ENCODE measurements at regions not wholly inside any gene's neighbourhood (a gene's known extent, or its start where the extent isn't known, plus 50 kb on each side); places are given as distances from the start of the nearest gene placed in this dataset.

DNA sequence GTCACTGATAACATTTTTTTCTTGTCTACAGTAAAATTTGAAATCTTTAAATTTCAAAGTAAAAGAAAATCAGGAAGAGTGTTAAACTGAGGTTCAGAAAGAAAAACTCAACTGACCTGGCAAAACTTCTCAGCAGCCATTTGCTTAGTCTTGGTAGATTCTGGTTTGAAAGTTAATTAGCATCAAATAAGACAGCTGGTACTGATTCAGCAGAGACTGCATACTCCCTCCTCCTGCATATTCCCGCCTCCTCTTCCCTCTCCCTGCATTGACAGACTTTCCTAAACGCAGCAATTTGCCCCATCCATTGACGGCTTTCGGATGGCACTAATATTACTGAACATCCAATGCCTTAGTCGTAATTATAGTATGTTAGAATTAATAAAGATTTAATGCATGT lies 520.8 kb downstream of the FLRT2 start:
- DNase-seq (ENCODE audit: low read depth) (no peak), FAIRE-seq (no peak)
- TF ChIP-seq, protein P1, sequence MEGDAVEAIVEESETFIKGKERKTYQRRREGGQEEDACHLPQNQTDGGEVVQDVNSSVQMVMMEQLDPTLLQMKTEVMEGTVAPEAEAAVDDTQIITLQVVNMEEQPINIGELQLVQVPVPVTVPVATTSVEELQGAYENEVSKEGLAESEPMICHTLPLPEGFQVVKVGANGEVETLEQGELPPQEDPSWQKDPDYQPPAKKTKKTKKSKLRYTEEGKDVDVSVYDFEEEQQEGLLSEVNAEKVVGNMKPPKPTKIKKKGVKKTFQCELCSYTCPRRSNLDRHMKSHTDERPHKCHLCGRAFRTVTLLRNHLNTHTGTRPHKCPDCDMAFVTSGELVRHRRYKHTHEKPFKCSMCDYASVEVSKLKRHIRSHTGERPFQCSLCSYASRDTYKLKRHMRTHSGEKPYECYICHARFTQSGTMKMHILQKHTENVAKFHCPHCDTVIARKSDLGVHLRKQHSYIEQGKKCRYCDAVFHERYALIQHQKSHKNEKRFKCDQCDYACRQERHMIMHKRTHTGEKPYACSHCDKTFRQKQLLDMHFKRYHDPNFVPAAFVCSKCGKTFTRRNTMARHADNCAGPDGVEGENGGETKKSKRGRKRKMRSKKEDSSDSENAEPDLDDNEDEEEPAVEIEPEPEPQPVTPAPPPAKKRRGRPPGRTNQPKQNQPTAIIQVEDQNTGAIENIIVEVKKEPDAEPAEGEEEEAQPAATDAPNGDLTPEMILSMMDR (IDR thresholded peaks at IDR 0.05; ENCODE audit: insufficient read depth, low read depth, low read length) = no peak
- TF ChIP-seq EZH2 (IDR thresholded peaks at IDR 0.05; ENCODE audit: insufficient read depth, low read length) = no peak
- Mint-ChIP-seq H3K9me3 (ENCODE audit: unreplicated experiment) (peaks cover 8% of the 10 kb centered on the region), H3K4me1 (ENCODE audit: low read depth, unreplicated experiment) (no peaks in the 10 kb centered on the region), H3K27me3 (ENCODE audit: low read depth, unreplicated experiment) (no peaks in the 10 kb centered on the region), H3K4me3 (ENCODE audit: unreplicated experiment) (no peak overlapping the region), H3K27ac (ENCODE audit: unreplicated experiment) (no peak overlapping the region), H3K36me3 (ENCODE audit: low read depth, unreplicated experiment) (no peaks in the 10 kb centered on the region)
- H3K9ac ChIP-seq (ENCODE audit: low read length) = no peak overlapping the region
- H3K27ac ChIP-seq (ENCODE audit: low read depth, low read length) = no peak overlapping the region
- H3K79me2 ChIP-seq (ENCODE audit: insufficient read depth, low read length) = no peaks in the 10 kb centered on the region
- H3K4me2 ChIP-seq (ENCODE audit: low read length) = no peak overlapping the region
- H3K4me1 ChIP-seq (ENCODE audit: insufficient read depth, low read length) = no peaks in the 10 kb centered on the region
- no peaks in the 10 kb centered on the region for H4K20me1 ChIP-seq (ENCODE audit: insufficient read depth, low read length)
- no peaks in the 10 kb centered on the region for H3K9me3 ChIP-seq (ENCODE audit: insufficient read depth, low read depth, low read length)
- no peak overlapping the region for H2AFZ ChIP-seq (ENCODE audit: low read depth, low read length)
- no peak overlapping the region for H3K4me3 ChIP-seq (ENCODE audit: insufficient read depth, low read depth, low read length)
- H3K27me3 ChIP-seq (ENCODE audit: insufficient read depth, low read length) = no peaks in the 10 kb centered on the region
- H3K36me3 ChIP-seq (ENCODE audit: insufficient read depth, low read length) = no peaks in the 10 kb centered on the region

DNA sequence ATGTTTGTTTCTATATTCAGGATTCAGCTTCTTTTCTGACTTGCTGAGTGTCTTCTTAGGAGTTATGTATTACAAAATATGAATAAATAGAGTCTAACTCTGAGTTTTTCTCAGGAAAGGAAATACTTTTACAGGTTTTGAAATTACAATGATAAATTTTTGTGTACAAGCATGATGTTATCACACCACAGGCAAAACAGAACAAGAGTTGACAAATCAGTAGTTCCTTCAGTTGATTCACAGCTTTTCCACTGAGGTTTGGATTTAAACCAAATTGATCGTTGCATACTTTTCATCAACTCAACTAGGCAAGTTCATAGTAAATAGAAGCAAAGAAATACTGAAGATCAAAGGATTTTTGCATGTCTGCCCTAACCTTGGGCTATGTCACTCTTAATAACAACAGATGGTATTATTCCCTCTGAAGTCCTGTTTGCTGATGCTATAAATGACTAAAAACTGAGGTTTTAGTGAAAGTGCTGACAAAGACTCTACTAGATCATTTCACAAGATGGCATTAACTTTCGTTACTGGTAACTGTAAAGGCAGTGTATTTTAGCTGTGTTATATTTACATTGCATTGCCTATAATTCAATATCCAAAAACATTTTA lies 520.2 kb downstream of the FLRT2 start:
- Histone ChIP-seq H3K27me3 (ENCODE audit: insufficient read depth, low read length) (no peaks in the 10 kb centered on the region), H3K27ac (ENCODE audit: low read depth, low read length) (no peak overlapping the region), H3K79me2 (ENCODE audit: insufficient read depth, low read length) (no peaks in the 10 kb centered on the region), H4K20me1 (ENCODE audit: insufficient read depth, low read length) (no peaks in the 10 kb centered on the region), H3K4me3 (ENCODE audit: insufficient read depth, low read depth, low read length) (no peak overlapping the region), H3K36me3 (ENCODE audit: insufficient read depth, low read length) (no peaks in the 10 kb centered on the region), H2AFZ (ENCODE audit: low read depth, low read length) (no peak overlapping the region), H3K4me2 (ENCODE audit: low read length) (no peak overlapping the region), H3K9me3 (ENCODE audit: insufficient read depth, low read depth, low read length) (no peaks in the 10 kb centered on the region), H3K9ac (ENCODE audit: low read length) (no peak overlapping the region), H3K4me1 (ENCODE audit: insufficient read depth, low read length) (no peaks in the 10 kb centered on the region)
- TF ChIP-seq EZH2 (IDR thresholded peaks at IDR 0.05; ENCODE audit: insufficient read depth, low read length) = no peak
- TF ChIP-seq, protein P1 (IDR thresholded peaks at IDR 0.05; ENCODE audit: insufficient read depth, low read depth, low read length) = no peak
- Mint-ChIP-seq H3K27me3 (ENCODE audit: low read depth, unreplicated experiment) (no peaks in the 10 kb centered on the region), H3K27ac (ENCODE audit: unreplicated experiment) (no peak overlapping the region), H3K36me3 (ENCODE audit: low read depth, unreplicated experiment) (no peaks in the 10 kb centered on the region), H3K4me3 (ENCODE audit: unreplicated experiment) (no peak overlapping the region), H3K4me1 (ENCODE audit: low read depth, unreplicated experiment) (no peaks in the 10 kb centered on the region), H3K9me3 (ENCODE audit: unreplicated experiment) (peaks cover 13% of the 10 kb centered on the region)
- FAIRE-seq (no peak), DNase-seq (ENCODE audit: low read depth) (no peak)

DNA sequence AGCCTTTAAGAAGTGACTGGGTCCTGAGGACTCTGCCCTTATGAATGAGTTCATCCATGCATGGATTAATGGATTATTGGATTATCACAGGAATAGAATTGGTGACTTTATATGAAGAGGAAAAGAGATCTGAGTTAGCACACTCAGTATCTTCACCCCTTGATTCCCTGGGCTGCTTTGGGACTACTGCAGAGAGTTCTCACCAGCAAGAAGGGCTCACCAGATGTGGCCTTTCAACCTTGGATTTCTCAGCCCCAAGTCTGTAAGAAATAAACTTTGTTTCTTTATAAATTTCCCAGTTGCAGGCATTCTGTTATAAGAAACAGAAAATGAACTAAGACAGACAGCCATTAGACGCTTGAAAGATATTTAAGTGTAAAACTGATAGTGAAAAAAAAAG lies 509.2 kb downstream of the FLRT2 start:
- Mint-ChIP-seq H3K27me3 (ENCODE audit: low read depth, unreplicated experiment) (no peaks in the 10 kb centered on the region), H3K4me3 (ENCODE audit: unreplicated experiment) (no peak overlapping the region), H3K27ac (ENCODE audit: unreplicated experiment) (no peak overlapping the region), H3K4me1 (ENCODE audit: low read depth, unreplicated experiment) (no peaks in the 10 kb centered on the region), H3K9me3 (ENCODE audit: unreplicated experiment) (peaks cover 4% of the 10 kb centered on the region), H3K36me3 (ENCODE audit: low read depth, unreplicated experiment) (no peaks in the 10 kb centered on the region)
- no peak overlapping the region for H3K4me3 ChIP-seq (ENCODE audit: insufficient read depth, low read depth, low read length)
- H4K20me1 ChIP-seq (ENCODE audit: insufficient read depth, low read length) = no peaks in the 10 kb centered on the region
- no peak overlapping the region for H3K27ac ChIP-seq (ENCODE audit: low read depth, low read length)
- no peaks in the 10 kb centered on the region for H3K4me1 ChIP-seq (ENCODE audit: insufficient read depth, low read length)
- TF ChIP-seq, protein P1 (IDR thresholded peaks at IDR 0.05; ENCODE audit: insufficient read depth, low read depth, low read length) = no peak
- no peak for TF ChIP-seq EZH2 (IDR thresholded peaks at IDR 0.05; ENCODE audit: insufficient read depth, low read length)
- H3K79me2 ChIP-seq (ENCODE audit: insufficient read depth, low read length) = no peaks in the 10 kb centered on the region
- no peak for FAIRE-seq
- no peak overlapping the region for H2AFZ ChIP-seq (ENCODE audit: low read depth, low read length)
- H3K9ac ChIP-seq (ENCODE audit: low read length) = no peak overlapping the region
- H3K27me3 ChIP-seq (ENCODE audit: insufficient read depth, low read length) = no peaks in the 10 kb centered on the region
- H3K36me3 ChIP-seq (ENCODE audit: insufficient read depth, low read length) = no peaks in the 10 kb centered on the region
- no peak overlapping the region for H3K4me2 ChIP-seq (ENCODE audit: low read length)
- H3K9me3 ChIP-seq (ENCODE audit: insufficient read depth, low read depth, low read length) = no peaks in the 10 kb centered on the region
- no peak for DNase-seq (ENCODE audit: low read depth)
